ENCODE measurements at regions not wholly inside any gene's neighbourhood (a gene's known extent, or its start where the extent isn't known, plus 50 kb on each side); places are given as distances from the start of the nearest gene placed in this dataset.

DNA sequence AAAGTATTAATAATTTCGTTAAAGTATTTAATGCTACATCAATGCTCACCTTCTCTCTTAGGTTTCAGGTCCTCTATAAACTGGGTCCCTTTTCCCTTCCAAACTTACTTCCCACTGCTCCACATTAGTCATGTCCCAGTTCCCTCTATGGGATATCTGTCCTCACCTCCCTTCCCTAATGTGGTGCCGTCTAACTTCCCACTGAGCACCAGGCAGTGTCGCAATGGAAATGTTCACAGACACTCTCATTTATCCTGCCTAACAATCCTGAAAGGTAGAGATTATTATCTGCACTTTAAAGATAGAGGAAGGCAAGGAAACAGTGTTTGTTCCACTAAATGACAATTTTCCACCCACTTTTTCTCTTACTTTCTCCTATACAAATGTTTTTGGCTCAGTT lies 329.7 kb downstream of the CWC27 start:
- no peak for DNase-seq (ENCODE audit: low read depth)
- H3K4me3 ChIP-seq (ENCODE audit: low read length) = no peak overlapping the region
- TF ChIP-seq, protein P1, sequence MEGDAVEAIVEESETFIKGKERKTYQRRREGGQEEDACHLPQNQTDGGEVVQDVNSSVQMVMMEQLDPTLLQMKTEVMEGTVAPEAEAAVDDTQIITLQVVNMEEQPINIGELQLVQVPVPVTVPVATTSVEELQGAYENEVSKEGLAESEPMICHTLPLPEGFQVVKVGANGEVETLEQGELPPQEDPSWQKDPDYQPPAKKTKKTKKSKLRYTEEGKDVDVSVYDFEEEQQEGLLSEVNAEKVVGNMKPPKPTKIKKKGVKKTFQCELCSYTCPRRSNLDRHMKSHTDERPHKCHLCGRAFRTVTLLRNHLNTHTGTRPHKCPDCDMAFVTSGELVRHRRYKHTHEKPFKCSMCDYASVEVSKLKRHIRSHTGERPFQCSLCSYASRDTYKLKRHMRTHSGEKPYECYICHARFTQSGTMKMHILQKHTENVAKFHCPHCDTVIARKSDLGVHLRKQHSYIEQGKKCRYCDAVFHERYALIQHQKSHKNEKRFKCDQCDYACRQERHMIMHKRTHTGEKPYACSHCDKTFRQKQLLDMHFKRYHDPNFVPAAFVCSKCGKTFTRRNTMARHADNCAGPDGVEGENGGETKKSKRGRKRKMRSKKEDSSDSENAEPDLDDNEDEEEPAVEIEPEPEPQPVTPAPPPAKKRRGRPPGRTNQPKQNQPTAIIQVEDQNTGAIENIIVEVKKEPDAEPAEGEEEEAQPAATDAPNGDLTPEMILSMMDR (conservative IDR thresholded peaks at IDR 0.05; ENCODE audit: low read depth, low read length) = no peak
